K562 (cell line): ENCODE measurements at regions not wholly inside any gene's neighbourhood (a gene's known extent, or its start where the extent isn't known, plus 50 kb on each side); places are given as distances from the start of the nearest gene placed in this dataset.

ENCODE experiments used
- ARID3B ChIP-seq: fragments of 250-450 bp; sonication (Bioruptor Pico); IDR thresholded peaks from 2 replicates; pipeline ENCODE4 v1.4.0; 2020; ENCODE audit warnings: borderline replicate concordance
- NFIX ChIP-seq: fragments of 250-450 bp; sonication (Bioruptor Pico); IDR thresholded peaks from 2 replicates; pipeline ENCODE4 v1.4.0; 2020; ENCODE audit warnings: low read depth, mild to moderate bottlenecking, moderate library complexity
- NR2F6 ChIP-seq: fragments of 450-650 bp; formaldehyde crosslinking; IDR thresholded peaks from 2 replicates; pipeline ENCODE4 v1.4.0; 2020; ENCODE audit warnings: mild to moderate bottlenecking
- RFX7 ChIP-seq: fragments of 250-450 bp; sonication (Bioruptor Pico); IDR thresholded peaks from 2 replicates; pipeline ENCODE4 v1.5.1; 2021; ENCODE audit warnings: mild to moderate bottlenecking
- TFE3 ChIP-seq: fragments of 450-650 bp; formaldehyde crosslinking; IDR thresholded peaks from 2 replicates; pipeline ENCODE4 v1.4.0; 2020; ENCODE audit warnings: mild to moderate bottlenecking, mixed read lengths
- TSHZ1 ChIP-seq: fragments of 250-450 bp; sonication (Bioruptor Pico); IDR thresholded peaks from 2 replicates; pipeline ENCODE4 v1.4.0; 2020; ENCODE audit warnings: mild to moderate bottlenecking, moderate library complexity
- ZFP1 ChIP-seq: fragments of 450-650 bp; formaldehyde crosslinking; IDR thresholded peaks from 2 replicates; pipeline ENCODE4 v1.4.0; 2020; ENCODE audit warnings: mild to moderate bottlenecking, mixed read lengths
- ZFP30 ChIP-seq: fragments of 250-450 bp; sonication (Bioruptor Pico); IDR thresholded peaks from 2 replicates; pipeline ENCODE4 v1.8.0; 2022; ENCODE audit warnings: moderate library complexity, mild to moderate bottlenecking, inconsistent platforms, borderline replicate concordance
- ZNF212 ChIP-seq: fragments of 450-650 bp; formaldehyde crosslinking; IDR thresholded peaks from 2 replicates; pipeline ENCODE4 v1.4.0; 2020; ENCODE audit warnings: mild to moderate bottlenecking
- ZNF277 ChIP-seq: fragments of 250-450 bp; sonication (Bioruptor Pico); IDR thresholded peaks from 2 replicates; pipeline ENCODE4 v1.8.0; 2022; ENCODE audit warnings: inconsistent platforms, mild to moderate bottlenecking, moderate library complexity, borderline replicate concordance
- ZNF280B ChIP-seq: fragments of 250-450 bp; sonication (Bioruptor Pico); IDR thresholded peaks from 2 replicates; pipeline ENCODE4 v1.5.1; 2021; ENCODE audit warnings: mild to moderate bottlenecking
- ZNF398 ChIP-seq: fragments of 250-450 bp; sonication (Bioruptor Pico); IDR thresholded peaks from 2 replicates; pipeline ENCODE4 v1.8.0; 2021; ENCODE audit warnings: moderate library complexity, mild to moderate bottlenecking, inconsistent platforms
- ZNF76 ChIP-seq: fragments of 250-450 bp; sonication (Bioruptor Pico); IDR thresholded peaks from 2 replicates; pipeline ENCODE4 v1.4.0; 2020; ENCODE audit warnings: mild to moderate bottlenecking, moderate library complexity, borderline replicate concordance
- ZNF764 ChIP-seq: fragments of 250-450 bp; sonication (Bioruptor Pico); IDR thresholded peaks from 2 replicates; pipeline ENCODE4 v1.4.0; 2020; ENCODE audit warnings: low read depth, mild to moderate bottlenecking, moderate library complexity

- TF ChIP-seq ZNF76 (CRISPR knock-in tag) (peak; percentile 84; the same call in 1 of the 2 replicates), ARID3B (peak; percentile 95), ZNF398 (peak; percentile 64; the same call in 1 of the 2 replicates), ZNF280B (CRISPR knock-in tag) (0 out of 2 replicates have a peak, but pooled peaks have one; percentile 6), ZNF764 (CRISPR knock-in tag) (peak; percentile 88), TFE3 (CRISPR knock-in tag) (peak; percentile 57), NFIX (peak; percentile 45; the same call in 1 of the 2 replicates), ZNF277 (peak; percentile 91; the same call in 1 of the 2 replicates), ZNF212 (peak; percentile 85; the same call in 1 of the 2 replicates), TSHZ1 (CRISPR knock-in tag) (peak; percentile 84; the same call in 1 of the 2 replicates), RFX7 (CRISPR knock-in tag) (0 out of 2 replicates have a peak, but pooled peaks have one; percentile 50), ZFP1 (CRISPR knock-in tag) (peak; percentile 78), NR2F6 (CRISPR knock-in tag) (peak; percentile 94), ZFP30 (CRISPR knock-in tag) (peak; percentile 94)
Observed at GRCh38 chr21:8234059-8234458, 2287.3 kb upstream of the TPTE start (continued).
